H9 (cell line): ENCODE measurements at regions not wholly inside any gene's neighbourhood (a gene's known extent, or its start where the extent isn't known, plus 50 kb on each side); places are given as distances from the start of the nearest gene placed in this dataset.

Experiments used
- DNase-seq: peaks from one replicate; pipeline ENCODE4 v3.0.0-alpha.2; 2017
- H2AFZ ChIP-seq: one replicate; pipeline ENCODE4 v1.6.1; 2013; ENCODE audit warnings: mild to moderate bottlenecking, low read length, control low read depth, moderate library complexity
- H2AK5ac ChIP-seq: 2 replicates; pipeline ENCODE4 v1.6.1; 2013; ENCODE audit warnings: low read length, control low read depth, mixed read lengths; ENCODE audit not compliant: insufficient read length
- H2BK120ac ChIP-seq: one replicate; pipeline ENCODE4 v1.6.1; 2013; ENCODE audit warnings: low read depth, mild to moderate bottlenecking, low read length, control low read depth, inconsistent platforms; ENCODE audit not compliant: poor library complexity, severe bottlenecking
- H2BK12ac ChIP-seq: 2 replicates; pipeline ENCODE4 v1.6.1; 2013; ENCODE audit warnings: low read length, control low read depth, mixed read lengths, low read depth; ENCODE audit not compliant: insufficient read length
- H2BK15ac ChIP-seq: 2 replicates; pipeline ENCODE4 v1.6.1; 2013; ENCODE audit warnings: low read depth, low read length, control low read depth
- H2BK20ac ChIP-seq: one replicate; pipeline ENCODE4 v1.6.1; 2013; ENCODE audit warnings: low read depth, mild to moderate bottlenecking, low read length, control low read depth, inconsistent platforms; ENCODE audit not compliant: poor library complexity, severe bottlenecking
- H2BK5ac ChIP-seq: 2 replicates; pipeline ENCODE4 v1.6.1; 2013; ENCODE audit warnings: low read length, control low read depth, mixed read lengths; ENCODE audit not compliant: insufficient read length
- H3K14ac ChIP-seq: 2 replicates; pipeline ENCODE4 v1.6.1; 2013; ENCODE audit warnings: low read length, control low read depth; ENCODE audit not compliant: insufficient read depth
- H3K18ac ChIP-seq: 2 replicates; pipeline ENCODE4 v1.6.1; 2013; ENCODE audit warnings: low read depth, mild to moderate bottlenecking, mixed read lengths, low read length, control low read depth; ENCODE audit not compliant: insufficient read length
- H3K23ac ChIP-seq: 2 replicates; pipeline ENCODE4 v1.6.1; 2013; ENCODE audit warnings: low read length, control low read depth, mixed read lengths, low read depth; ENCODE audit not compliant: insufficient read length
- H3K23me2 ChIP-seq: 2 replicates; pipeline ENCODE4 v1.6.1; 2013; ENCODE audit warnings: low read depth, mild to moderate bottlenecking, mixed read lengths, low read length, control low read depth; ENCODE audit not compliant: insufficient read length, poor library complexity, severe bottlenecking
- H3K27ac ChIP-seq: 2 replicates; pipeline ENCODE4 v1.5.1; 2013; ENCODE audit warnings: low read length, control low read depth, mixed read lengths, low read depth; ENCODE audit not compliant: insufficient read length
- H3K27me3 ChIP-seq: 2 replicates; pipeline ENCODE4 v1.6.1; 2013; ENCODE audit warnings: low read length, control low read depth, inconsistent platforms; ENCODE audit not compliant: insufficient read depth
- H3K4ac ChIP-seq: 2 replicates; pipeline ENCODE4 v1.6.1; 2013; ENCODE audit warnings: low read depth, mild to moderate bottlenecking, control low read depth, inconsistent platforms, low read length, moderate library complexity
- H3K4me1 ChIP-seq: 2 replicates; pipeline ENCODE4 v1.6.1; 2013; ENCODE audit warnings: low read length, control low read depth, inconsistent platforms; ENCODE audit not compliant: insufficient read depth
- H3K4me2 ChIP-seq: 2 replicates; pipeline ENCODE4 v1.6.1; 2013; ENCODE audit warnings: low read length, control low read depth, mixed read lengths; ENCODE audit not compliant: insufficient read length, insufficient read depth
- H3K56ac ChIP-seq: 2 replicates; pipeline ENCODE4 v1.6.1; 2013; ENCODE audit warnings: low read depth, mild to moderate bottlenecking, mixed read lengths, low read length, control low read depth; ENCODE audit not compliant: insufficient read length
- H3K79me1 ChIP-seq: 2 replicates; pipeline ENCODE4 v1.6.1; 2013; ENCODE audit warnings: low read depth, mild to moderate bottlenecking, moderate library complexity, low read length, control low read depth, inconsistent platforms; ENCODE audit not compliant: insufficient read depth, poor library complexity, severe bottlenecking
- H3K79me2 ChIP-seq: 2 replicates; pipeline ENCODE4 v1.6.1; 2013; ENCODE audit warnings: low read length, control low read depth, inconsistent platforms; ENCODE audit not compliant: insufficient read depth
- H3K9ac ChIP-seq: 2 replicates; pipeline ENCODE4 v1.6.1; 2013; ENCODE audit warnings: low read length, control low read depth, mixed read lengths; ENCODE audit not compliant: insufficient read length; ENCODE audit errors: extremely low read depth
- H3K9me3 ChIP-seq: one replicate; pipeline ENCODE4 v1.6.1; 2013; ENCODE audit warnings: low read depth, low read length, inconsistent platforms; ENCODE audit not compliant: control insufficient read depth
- H3T11ph ChIP-seq: one replicate; pipeline ENCODE4 v1.6.1; 2013; ENCODE audit warnings: mild to moderate bottlenecking, low read length, control low read depth, inconsistent platforms
- H4K20me1 ChIP-seq: one replicate; pipeline ENCODE4 v1.6.1; 2013; ENCODE audit not compliant: control insufficient read depth, insufficient read length, insufficient read depth
- H4K5ac ChIP-seq: 2 replicates; pipeline ENCODE4 v1.6.1; 2013; ENCODE audit warnings: low read depth, mild to moderate bottlenecking, mixed read lengths, low read length, control low read depth; ENCODE audit not compliant: insufficient read length
- H4K8ac ChIP-seq: replicated peaks from 2 replicates; pipeline ENCODE4 v1.6.1; 2013; ENCODE audit warnings: low read length, control low read depth, mixed read lengths, low read depth; ENCODE audit not compliant: insufficient read length
- H4K91ac ChIP-seq: 2 replicates; pipeline ENCODE4 v1.6.1; 2013; ENCODE audit warnings: low read depth, mild to moderate bottlenecking, moderate library complexity, mixed read lengths, low read length, control low read depth; ENCODE audit not compliant: insufficient read length
- H3K27ac Mint-ChIP-seq, 3 experiments: 2 replicates in 2 of 3; 3 replicates in 1 of 3; pipeline ENCODE4 v1.8.0; 2020 to 2021; ENCODE audit warnings: mixed read lengths in 3 of 3, mild to moderate bottlenecking in 1 of 3, moderate library complexity in 1 of 3
- H3K27me3 Mint-ChIP-seq: 2 replicates; pipeline ENCODE4 v1.8.0; 2021; ENCODE audit warnings: low read depth, mild to moderate bottlenecking, moderate library complexity, mixed read lengths
- H3K36me3 Mint-ChIP-seq, 3 experiments: 2 replicates in 2 of 3; 3 replicates in 1 of 3; pipeline ENCODE4 v1.8.0; 2020 to 2021; ENCODE audit warnings: low read depth in 3 of 3, mixed read lengths in 3 of 3; ENCODE audit not compliant: insufficient read depth in 1 of 3
- H3K4me1 Mint-ChIP-seq, 2 experiments: 2 replicates each; pipeline ENCODE4 v1.8.0; 2020; ENCODE audit warnings: mixed read lengths in 2 of 2
- H3K4me3 Mint-ChIP-seq, 2 experiments: 2 replicates in 1 of 2; 3 replicates in 1 of 2; pipeline ENCODE4 v1.8.0; 2020 to 2021; ENCODE audit warnings: mild to moderate bottlenecking in 2 of 2, mixed read lengths in 2 of 2, moderate library complexity in 1 of 2
- H3K9me3 Mint-ChIP-seq, 2 experiments: 2 replicates in 1 of 2; 3 replicates in 1 of 2; pipeline ENCODE4 v1.8.0; 2020; ENCODE audit warnings: mild to moderate bottlenecking in 2 of 2, mixed read lengths in 2 of 2, moderate library complexity in 1 of 2
- WGBS: extraction: QIAGEN DNeasy Blood & Tissue Kit; methylation state at CpG from one replicate; pipeline ENCODE4 v1.1.7; 2013; ENCODE audit warnings: missing lambda C conversion rate, low lambda C conversion rate, mixed read lengths; ENCODE audit not compliant: insufficient read length; ENCODE audit errors: extremely low coverage; 5-methylcytosine and 5-hydroxymethylcytosine counted together
- TF ChIP-seq, protein P1 (sequence below): fragments of 200-600 bp; sonication (generic); conservative IDR thresholded peaks from 3 replicates; pipeline ENCODE4 v1.8.0; 2021; ENCODE audit warnings: antibody characterized with exemption, mild to moderate bottlenecking

DNA sequence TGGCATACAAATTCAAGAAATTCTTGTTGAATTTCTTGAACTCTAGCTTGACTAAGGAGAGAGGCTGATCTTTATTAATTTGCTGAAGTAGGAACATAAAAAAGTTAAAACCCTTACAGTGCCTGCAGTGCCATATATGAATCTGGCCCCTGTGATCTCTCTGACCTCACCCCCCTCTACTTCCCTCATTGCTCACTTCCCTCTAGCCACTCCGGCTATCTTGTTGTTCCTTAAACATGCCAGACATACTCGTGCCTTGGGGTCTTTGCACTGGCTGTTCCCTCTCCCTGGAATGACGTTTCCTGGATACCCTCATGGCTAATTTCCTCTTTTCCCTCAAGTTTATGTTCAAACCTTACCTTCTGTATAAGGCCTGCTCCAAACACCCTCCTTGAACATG lies 246.3 kb upstream of the SIX2 start:
- Mint-ChIP-seq H3K4me3 (no peak overlapping the region), H3K36me3 (peaks cover 0 to under 1% (median 0%) of the 10 kb centered on the region in 3 experiments; a peak in 1 of 7 replicates), H3K27ac (no peak overlapping the region; a peak in 1 of 7 replicates), H3K27me3 (peaks cover 2% of the 10 kb centered on the region; the same call in 1 of the 2 replicates), H3K9me3 (no peaks in the 10 kb centered on the region), H3K4me1 (peaks cover 43 to 48% of the 10 kb centered on the region in 2 experiments)
- Histone ChIP-seq H4K8ac (no peak overlapping the region), H3K4me2 (no peak overlapping the region), H4K5ac (no peak overlapping the region), H3K27me3 (no peaks in the 10 kb centered on the region), H2BK15ac (no peak overlapping the region), H2BK5ac (no peak overlapping the region), H3K9ac (no peak overlapping the region), H2BK20ac (no peak overlapping the region), H3K27ac (no peak overlapping the region), H3K23me2 (no peaks in the 10 kb centered on the region), H3K9me3 (no peaks in the 10 kb centered on the region), H3K56ac (no peak overlapping the region), H2AK5ac (no peak overlapping the region), H3T11ph (no peak overlapping the region), H3K4ac (no peak overlapping the region), H4K20me1 (no peaks in the 10 kb centered on the region), H2BK120ac (no peak overlapping the region), H2AFZ (no peak overlapping the region), H4K91ac (no peak overlapping the region), H3K79me1 (no peaks in the 10 kb centered on the region), H2BK12ac (no peak overlapping the region), H3K4me1 (peaks cover 11% of the 10 kb centered on the region; the same call in 1 of the 2 replicates), H3K23ac (no peak overlapping the region), H3K79me2 (no peaks in the 10 kb centered on the region), H3K18ac (no peak overlapping the region), H3K14ac (no peak overlapping the region)
- no CpG with 5 or more reads among the region's 3 CpGs for WGBS
- TF ChIP-seq, protein P1, sequence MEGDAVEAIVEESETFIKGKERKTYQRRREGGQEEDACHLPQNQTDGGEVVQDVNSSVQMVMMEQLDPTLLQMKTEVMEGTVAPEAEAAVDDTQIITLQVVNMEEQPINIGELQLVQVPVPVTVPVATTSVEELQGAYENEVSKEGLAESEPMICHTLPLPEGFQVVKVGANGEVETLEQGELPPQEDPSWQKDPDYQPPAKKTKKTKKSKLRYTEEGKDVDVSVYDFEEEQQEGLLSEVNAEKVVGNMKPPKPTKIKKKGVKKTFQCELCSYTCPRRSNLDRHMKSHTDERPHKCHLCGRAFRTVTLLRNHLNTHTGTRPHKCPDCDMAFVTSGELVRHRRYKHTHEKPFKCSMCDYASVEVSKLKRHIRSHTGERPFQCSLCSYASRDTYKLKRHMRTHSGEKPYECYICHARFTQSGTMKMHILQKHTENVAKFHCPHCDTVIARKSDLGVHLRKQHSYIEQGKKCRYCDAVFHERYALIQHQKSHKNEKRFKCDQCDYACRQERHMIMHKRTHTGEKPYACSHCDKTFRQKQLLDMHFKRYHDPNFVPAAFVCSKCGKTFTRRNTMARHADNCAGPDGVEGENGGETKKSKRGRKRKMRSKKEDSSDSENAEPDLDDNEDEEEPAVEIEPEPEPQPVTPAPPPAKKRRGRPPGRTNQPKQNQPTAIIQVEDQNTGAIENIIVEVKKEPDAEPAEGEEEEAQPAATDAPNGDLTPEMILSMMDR: no peak
- no peak for DNase-seq
